ENCODE measurements at regions not wholly inside any gene's neighbourhood (a gene's known extent, or its start where the extent isn't known, plus 50 kb on each side); places are given as distances from the start of the nearest gene placed in this dataset.
"Not testable (repeated sequence)": the region's sequence is repeated elsewhere in the genome, so short reads cannot be mapped to it uniquely, and the experiment has no call there.

DNA sequence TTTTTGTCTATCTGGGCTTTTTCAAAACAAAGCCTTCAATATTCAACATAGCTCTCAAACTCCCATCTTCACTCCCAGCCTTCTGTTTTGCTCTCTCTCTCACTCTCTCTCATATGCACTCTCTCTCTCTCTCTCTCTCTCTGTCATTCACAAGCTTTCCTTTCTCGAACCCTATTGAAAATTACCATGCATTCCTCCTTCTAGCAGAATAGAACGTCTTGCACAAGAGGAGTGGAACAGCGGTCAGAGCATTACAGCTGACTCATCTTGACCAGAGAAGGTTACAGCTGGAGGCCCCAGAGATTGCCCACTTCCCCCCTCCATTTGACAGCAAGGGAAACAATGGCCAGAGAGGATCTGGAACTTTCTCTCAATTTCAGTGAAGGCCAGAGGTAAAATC lies 51.0 kb upstream of the LIFR start:
- peak; percentile 96 for DNase-seq

DNA sequence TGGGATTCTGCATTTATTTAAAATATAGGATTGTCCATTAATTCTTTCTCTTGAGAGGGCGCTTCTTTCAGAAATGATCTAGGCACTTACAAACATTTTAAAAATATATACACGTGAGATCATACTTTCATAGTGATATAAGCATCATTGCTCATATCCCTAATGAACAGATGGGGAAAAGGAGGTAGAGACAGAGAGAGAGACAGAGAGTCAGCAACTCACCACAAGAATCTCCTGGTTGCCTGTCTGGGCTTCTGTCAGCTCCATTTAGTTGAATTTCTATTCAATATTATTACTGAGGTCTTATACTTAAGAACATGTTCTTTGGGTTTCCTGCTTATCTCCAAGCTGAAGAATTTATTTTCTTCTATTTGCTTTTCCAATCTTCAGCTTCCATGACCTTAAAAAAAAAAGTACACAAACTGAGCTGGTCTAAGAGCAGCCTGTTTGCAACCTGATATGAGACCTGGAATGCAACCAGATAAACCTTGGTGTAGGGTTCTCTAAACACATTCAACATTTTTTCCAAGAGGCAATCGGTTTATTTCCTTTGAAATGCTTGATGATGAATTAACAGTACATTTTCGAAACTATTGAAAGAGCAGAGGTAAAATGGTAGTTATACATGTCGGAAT lies 51.6 kb upstream of the LIFR start:
- peak; percentile 58 for DNase-seq

DNA sequence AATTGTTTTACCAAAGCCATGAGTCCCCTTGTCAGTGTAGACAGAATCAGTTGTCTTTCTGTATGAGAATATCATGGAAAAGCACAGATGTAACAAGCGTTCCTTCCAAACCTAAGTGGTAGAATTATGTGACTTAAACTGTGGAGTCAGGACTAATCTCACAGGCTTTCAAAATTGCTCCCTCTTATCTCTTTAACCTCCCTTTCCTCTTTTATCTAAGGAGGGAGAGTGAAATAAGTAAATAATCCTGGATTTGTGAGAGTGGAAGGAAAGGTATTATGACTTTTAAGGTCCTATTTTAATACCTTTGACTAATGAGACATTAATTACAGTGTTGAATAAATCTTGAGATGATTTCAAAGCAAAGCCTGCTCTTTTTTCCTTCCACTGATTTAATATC lies 52.4 kb upstream of the LIFR start:
- no peak for DNase-seq

DNA sequence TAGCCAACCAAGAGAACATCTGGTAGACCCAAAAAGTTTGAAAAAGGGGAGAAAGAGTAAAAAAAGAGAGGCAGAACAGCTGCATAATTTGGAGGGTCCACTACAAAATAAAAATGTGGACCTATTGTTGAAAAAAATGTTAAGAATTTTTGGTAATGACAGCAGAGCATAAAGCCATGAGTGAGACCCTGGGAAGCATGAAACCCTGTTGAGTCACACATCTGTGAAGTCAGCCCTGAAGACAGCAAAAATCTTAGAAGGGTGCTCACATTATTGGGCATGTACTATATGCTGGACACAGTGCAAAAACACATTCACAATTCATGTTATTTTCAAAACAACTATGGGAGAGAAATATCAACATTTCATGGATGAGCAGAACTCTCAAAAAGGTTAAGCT lies 56.4 kb upstream of the LIFR start:
- DNase-seq: no peak

DNA sequence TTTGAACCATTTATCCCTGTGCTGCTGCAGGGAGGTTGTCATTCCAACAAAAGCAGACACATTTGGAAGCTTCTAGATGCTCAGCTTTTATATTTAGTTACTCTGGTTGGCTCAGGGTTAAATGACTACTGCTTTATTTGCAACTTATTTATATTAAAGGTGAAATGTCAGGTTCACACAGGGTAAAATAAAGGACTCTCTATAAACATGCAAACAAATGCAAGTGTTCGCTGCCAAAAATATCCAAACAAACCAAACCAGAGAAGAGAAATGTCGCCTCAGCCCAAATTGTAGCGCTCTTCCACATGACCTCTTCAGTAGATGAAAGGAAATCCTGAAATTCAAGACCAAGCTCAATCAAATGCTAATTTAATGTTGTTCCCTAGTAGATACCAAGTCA lies 57.0 kb upstream of the LIFR start:
- no peak for DNase-seq

DNA sequence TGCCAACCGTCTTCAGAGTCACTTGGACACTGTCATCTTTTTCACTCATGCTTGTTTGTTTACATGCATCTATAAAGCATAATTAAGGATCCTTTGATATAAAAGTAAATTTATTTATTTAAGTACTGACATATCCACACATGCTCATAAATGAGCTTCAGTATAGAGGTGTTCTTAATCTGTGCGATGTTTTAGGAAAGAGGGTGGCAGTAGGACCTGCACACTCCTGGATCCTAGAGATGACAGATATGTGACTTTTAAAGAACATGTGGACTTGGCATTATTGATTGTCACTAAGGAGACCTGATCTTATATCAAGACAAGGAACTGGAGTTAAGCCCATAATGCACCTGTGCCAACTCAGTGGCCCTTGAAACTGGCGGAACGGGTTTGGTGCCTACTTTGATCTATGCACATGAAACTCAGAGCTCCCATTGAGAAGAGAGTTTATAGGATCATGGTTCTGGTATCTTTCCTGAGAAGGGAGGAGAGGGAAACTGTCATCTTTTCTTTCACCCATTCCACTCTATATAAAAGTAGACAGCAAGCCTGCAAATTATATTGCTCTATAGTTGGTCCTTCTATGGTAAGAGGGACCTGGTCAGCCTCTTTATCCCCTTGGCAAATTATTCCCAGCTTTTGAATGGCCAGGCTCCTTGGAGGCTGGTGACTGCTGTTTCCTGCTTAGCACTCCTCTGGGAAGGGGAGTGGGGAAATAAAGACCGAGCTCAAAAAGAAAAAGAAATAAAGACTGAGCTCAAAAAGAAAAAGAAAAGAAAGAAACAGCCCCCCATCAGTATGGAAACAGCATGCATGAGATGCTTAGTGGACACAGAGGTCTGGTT lies 57.8 kb upstream of the LIFR start:
- no peak for DNase-seq

DNA sequence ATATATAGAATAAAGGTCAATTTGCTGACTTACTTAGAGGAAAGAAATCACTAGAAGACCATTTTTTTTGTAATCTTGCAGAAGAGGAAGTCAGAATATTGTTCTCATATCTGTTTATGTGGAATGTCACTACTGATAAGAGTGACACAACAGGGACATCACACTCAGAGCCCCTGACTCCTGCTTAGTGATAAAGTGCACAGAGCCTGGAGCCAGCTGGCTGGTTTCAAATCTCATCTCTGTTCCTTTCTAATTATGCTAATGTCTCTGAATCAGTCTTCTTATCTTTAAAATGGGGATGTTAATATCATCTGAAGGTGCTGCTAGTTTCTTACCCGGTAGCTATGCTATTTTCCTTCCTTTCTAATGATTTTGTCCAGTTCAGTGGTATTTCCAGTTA lies 58.6 kb upstream of the LIFR start:
- DNase-seq: no peak

DNA sequence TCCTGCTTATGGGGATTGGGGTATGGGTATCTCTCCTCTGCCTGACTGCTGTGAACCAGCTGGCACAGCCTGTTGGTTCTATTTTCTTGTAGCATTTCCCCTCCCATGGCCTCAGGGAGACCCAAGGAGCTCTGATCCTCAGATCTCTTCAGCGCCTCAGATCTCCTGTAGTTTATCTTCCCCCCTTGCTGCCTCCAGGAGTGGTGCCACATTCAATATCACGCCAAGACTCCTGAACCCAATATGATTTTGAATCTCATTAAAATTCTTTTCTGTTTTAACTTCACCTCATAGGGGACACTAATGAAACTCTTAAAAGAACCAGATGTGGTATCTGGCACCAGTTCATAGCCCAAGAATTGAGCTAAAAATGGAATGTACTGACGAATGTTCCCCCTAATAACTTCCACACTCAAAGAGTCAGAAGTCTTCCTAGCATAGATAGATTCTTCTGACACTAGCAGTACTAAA lies 59.6 kb upstream of the LIFR start:
- no peak for DNase-seq

DNA sequence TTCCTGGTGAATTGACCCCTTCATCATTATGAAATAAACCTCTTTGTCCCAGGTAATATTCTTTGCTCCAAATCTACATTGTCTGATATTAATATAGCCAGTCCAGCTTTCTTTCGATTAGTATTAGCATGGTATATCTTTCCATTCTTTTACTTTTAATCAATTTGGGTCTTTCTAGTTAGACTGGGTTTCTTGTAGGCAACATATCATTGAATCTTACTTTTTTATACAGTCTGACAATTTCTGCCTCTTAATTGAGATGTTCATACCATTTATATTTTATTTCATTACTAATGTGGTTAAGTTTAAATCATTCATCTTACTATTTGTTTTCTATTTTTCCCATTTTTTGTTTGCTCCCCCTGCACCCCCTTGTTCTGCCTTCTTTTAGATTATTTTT lies 61.7 kb upstream of the LIFR start:
- no peak for DNase-seq

DNA sequence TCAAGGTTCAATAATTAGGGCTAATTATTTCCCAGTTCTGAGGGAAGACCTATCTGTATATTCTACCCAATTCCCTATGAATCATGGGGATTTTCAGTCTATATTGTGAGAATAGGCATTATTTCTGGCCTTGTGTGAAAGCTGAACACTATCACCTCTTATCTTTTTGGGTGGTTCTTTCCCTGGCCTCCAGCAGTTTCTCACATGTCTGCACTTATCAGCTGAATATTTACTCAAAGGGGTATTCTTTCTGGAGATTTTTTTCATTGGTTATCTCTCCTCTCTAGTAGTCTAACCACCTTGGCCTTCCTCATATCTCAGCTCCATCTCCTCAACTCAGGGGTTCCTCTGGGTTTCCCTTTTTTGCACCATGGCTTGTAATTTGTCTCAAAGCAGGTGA lies 64.9 kb upstream of the LIFR start:
- DNase-seq: no peak

DNA sequence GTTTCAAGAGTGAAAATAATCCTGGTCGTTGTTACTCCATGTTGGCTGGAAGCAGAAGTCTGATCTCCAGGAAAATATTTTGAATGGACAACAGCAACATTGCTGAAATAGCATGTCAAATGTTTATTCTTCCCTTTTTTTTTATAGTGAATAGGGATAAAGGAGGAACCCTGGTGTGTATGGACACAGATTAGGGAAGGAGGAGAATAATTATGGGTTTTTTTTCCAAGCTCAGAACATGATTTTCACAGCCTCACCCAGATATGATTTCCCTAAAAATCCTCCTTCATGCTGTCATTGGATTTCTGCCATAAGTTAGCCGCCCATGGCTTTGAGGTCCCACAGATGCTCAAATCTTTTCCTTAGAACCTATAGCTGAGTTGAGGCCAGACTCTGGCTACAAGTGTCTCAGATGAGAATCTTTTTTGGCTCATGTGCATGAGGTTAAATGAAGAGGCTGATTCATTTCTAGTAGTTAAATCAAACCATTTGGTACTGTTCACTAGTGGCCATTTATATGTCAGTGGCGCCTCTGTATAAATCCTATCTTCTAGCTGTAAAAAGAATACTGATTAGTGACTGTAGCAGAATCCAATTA lies 65.5 kb upstream of the LIFR start:
- no peak for DNase-seq

DNA sequence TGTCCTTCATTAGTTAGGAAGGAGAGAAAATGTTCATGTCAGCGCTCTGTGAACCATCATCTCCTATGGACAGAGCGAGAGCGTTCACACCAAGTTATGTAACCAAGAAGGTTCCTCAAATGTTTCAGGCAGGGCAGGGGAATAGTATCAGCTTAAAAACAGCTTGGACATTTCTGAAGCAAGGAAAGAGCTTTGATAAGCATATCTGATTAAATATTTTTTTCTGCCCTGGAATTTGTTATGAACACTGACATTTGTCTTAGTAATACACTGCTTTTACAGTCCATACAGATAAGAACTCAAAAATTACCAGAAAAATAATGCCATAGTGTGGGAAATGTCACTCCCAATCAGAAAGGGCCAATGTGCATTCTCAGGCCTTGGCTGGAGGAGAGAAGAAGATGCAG lies 66.3 kb upstream of the LIFR start:
- DNase-seq: no peak

DNA sequence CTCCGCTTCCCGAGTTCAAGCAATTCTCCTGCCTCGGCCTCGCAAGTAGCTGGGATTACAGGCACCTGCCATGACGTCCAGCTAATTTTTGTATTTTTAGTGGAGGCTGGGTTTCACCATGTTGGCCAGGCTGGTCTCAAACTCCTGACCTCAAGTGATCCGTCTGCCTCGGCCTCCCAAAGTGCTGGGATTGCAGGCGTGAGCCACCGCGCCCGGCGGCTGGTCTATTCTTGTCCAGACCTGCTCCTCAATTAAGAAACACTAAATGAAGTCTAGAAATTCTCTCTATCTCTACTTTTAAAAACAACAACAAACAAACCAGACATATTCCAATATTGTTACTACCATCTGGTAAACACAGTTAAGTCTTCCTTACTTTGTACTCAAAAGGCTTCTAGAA lies 68.1 kb upstream of the LIFR start:
- not testable (repeated sequence) for DNase-seq

DNA sequence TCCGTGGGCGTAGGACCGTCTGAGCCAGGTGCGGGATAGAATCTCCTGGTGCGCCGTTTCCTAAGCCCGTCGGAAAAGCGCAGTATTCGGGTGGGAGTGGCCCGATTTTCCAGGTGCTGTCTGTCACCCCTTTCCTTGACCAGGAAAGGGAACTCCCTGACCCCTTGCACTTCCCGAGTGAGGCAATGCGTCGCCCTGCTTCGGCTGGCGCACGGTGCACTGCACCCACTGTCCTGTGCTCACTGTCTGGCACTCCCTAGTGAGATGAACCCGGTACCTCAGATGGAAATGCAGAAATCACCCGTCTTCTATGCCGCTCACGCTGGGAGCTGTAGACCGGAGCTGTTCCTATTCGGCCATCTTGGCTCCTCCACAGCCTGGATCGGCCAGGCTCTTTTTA lies 74.9 kb upstream of the LIFR start:
- not testable (repeated sequence) for DNase-seq

DNA sequence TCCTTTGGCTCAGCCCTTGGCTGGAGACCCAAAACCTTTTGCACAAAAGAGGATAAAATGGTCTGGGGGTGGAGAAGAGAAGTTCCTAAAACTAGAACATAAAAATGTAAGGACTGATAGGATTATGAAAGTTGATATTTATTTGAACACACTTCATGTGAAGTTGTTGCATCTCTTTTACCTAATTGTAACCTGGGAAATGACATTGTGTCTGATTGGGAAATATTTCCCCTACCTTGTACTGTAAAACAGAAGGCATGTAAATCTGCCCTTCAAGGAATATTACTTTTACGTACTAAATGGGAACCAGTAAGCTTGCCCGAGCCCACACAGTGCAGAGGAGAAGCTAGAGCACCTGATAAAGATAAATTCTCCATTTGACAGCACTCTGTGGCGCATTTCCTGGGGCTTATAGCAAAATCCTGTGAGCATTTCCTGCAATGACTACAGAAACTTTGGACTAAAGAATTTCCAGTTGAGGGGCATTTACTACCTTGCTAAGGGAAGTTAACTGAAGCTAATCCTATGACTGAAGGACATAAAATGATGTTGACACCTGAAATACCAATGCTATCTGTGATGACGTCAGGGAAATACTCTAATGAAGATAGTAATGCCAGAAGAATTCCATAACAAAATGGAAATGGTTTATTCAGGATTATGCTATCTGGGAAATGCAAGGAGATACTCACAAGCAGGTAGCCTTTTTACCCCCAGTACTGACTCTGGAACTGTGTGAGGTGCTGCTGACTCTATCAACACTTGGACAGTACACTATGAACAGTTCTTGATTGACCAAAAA lies 78.3 kb upstream of the LIFR start:
- no peak for DNase-seq

DNA sequence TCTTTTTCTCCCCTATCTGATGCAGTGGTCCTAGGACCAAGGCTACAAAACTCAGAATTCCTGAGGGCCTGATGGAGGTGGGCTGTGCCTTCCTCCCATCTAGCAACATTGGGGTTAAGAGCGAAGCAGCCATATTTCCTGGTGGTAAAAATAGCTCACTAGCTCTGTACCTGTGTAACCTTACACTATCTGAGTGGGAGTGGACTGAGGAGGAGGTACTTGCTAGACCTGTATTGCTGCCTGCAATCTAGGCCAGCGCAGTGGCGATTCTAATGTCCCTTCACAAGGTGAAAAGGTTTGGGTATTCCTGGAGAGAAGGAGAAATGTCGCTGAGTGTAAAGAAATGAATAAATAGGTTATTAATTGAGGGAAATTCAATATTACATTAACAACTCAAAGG lies 80.2 kb upstream of the LIFR start:
- DNase-seq: no peak

DNA sequence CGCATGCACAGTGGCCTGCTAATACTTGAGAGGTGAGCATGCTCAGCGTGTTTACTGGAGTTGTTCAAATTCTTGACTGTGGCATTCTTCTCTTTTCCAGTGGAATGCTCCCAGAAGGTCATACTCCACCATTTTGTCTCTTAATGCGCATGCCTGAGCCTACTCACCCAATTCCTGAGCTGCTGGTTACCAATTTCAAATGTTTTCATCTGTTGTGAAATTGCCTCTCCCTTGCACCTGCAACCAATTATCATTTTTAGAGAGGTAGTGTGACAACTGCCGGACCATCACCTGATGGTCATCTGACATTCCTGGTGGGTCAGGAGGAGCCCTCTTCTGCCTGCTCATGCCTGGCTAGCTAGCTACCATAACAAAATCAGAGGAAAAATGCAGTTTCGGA lies 82.2 kb upstream of the LIFR start:
- DNase-seq: no peak

DNA sequence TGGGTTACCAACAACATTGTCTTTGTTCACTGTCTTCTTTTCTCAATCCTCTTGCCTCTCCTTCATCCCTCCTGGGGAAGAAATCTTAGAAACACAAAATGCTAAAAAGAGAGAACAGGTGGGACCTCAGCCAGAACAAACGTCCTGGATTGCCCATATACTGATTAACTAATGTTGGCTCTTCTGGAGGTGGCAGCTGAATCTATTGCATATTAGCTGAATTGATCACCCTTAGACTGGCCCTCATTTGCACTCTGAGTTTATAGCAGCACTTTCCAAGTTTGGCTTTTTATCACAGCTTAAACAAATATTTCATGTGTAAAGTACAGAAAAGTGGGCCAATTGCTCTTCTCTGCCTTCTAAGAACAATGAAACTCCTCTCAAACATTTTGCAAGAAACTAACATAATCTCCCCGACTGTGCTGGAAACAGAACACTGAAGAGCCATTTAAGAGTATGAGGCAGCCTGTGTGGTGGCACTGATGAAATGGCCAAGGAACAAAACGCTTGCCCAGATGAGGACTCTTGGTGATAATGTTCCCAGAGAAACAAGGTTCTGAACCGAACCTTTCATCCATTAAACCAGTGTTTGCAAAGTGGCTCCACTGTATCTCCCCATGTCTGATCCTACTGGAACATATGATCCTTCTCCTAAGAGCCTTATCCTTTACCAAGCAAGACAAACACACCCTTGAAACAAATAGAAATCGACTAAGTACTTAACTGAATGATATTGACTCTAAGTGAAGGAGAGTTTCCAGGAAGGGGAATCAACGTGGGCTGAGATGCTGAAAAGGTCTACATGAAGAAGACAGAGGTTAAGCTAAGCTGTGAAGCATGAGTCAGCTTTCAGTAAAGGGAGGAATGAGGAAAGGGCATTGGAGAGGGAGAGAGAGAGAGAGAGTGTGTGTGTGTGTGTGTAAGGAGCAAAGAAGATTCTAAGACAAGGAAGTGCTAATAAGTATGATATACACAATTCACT lies 83.2 kb upstream of the LIFR start:
- peak; percentile 15 for DNase-seq

DNA sequence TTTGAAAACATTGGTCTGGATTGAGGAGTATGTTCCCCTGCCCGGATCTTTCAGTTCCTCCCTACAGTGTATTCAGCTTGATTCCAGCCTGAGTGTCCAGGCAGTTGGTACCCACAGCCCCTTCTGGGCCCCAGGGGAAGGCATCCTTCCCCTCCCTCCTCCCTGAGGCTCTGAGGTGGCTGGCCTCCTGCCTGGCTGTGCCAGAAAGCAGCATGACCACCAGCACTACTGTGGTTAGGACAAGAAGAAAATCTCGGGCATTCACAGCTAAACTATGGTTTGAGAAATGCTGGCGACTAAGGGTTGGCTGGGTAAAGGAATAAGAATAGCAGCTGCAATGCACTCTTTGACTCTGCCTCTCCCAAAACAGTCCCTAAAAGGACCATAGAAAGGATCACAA lies 84.6 kb upstream of the LIFR start:
- no peak for DNase-seq

DNA sequence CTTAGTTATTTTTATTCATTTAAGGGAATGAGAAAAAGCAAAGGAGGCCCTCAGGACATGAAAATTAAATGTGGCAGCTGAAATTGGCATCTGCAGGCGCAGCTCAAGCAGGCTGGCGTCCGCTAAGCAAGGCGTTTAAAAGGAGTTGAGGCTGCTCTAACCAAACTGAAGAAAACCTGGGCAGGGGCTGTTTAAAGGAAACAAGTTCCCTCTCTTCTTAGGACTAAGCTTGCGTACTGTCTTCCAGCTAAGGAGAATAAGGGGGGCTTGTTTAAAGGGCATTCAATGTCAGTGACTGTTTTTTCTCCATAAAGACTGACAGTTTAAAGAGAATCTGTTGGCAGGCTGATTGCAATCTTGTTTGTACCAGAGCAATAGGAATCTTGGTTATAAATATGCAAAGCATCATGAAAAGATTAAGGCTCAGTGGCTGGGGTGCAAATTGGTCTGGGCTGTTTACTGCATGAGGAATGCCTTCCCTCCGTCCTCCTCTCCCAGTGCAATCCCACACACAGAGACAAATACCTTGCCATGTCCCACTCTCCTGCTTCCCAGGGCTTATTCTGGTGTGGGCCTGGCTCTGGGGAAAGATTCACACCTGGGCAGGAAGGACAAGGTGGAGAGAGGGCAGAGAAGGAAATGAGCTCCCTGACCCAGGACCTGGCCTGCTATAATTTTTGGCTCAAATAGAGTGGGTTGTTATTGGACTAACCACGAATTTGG lies 85.9 kb upstream of the LIFR start:
- no peak for DNase-seq

DNA sequence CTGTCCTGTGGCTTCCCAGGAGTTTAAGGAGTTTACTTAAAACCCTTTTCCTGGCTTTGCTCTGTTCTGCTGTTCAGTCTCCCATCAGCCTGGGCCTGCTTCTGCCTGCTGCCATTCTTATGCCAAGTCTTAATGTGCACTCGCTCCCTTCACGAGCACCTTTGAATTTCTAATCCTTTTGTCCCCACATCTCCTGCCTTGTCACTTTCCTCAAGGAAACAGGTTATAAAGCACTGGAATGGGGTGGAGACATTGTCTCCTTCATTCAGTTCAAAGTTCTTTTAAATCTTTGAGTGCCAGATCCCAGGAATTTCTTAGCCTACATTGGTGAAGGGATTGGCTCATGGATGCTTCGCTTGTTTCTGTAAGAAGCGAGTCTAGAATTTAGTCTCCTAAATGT lies 87.2 kb upstream of the LIFR start:
- DNase-seq: no peak

Measured in HCEC 1CT (cell line).